Ovary (tissue), 3 donors: ENCODE measurements at regions not wholly inside any gene's neighbourhood (a gene's known extent, or its start where the extent isn't known, plus 50 kb on each side); places are given as distances from the start of the nearest gene placed in this dataset.

ENCODE experiments used
- CTCF ChIP-seq, 3 donors: fragments of 450-650 bp in 2 of 3; fragments of 200-600 bp in 1 of 3; IDR thresholded peaks; one replicate each; pipeline versions ENCODE4 v1.5.1 to v1.8.0; 2016 to 2022; ENCODE audit warnings: antibody characterized with exemption in 3 of 3, mild to moderate bottlenecking in 1 of 3
- EP300 ChIP-seq: sonication (generic); formaldehyde crosslinking; IDR thresholded peaks from one replicate; pipeline ENCODE4 v1.6.1; 2017; ENCODE audit warnings: antibody characterized with exemption
- POLR2A ChIP-seq: fragments of 450-650 bp; IDR thresholded peaks from one replicate; pipeline ENCODE4 v1.6.1; 2017; ENCODE audit warnings: antibody characterized with exemption, mild to moderate bottlenecking, moderate library complexity
- donor health status: DM: no; HTN: no; CAD: no.

GRCh38 chr4:153074936-153075630 lies 129.2 kb upstream of the TRIM2 start:
- TF ChIP-seq CTCF (IDR thresholded peaks at IDR 0.05) (no peak), POLR2A (no peak), EP300 (no peak)
